Vagina (tissue), 2 donors: ENCODE measurements at regions not wholly inside any gene's neighbourhood (a gene's known extent, or its start where the extent isn't known, plus 50 kb on each side); places are given as distances from the start of the nearest gene placed in this dataset.

ENCODE experiments used
- DNase-seq, 2 donors: peaks; one replicate each; pipeline ENCODE4 v3.0.0-alpha.2; 2017; ENCODE audit errors: extremely low spot score in 2 of 2
- H3K27ac ChIP-seq: fragments of 200-600 bp; sonication (generic); one replicate; pipeline ENCODE4 v1.5.1; 2019
- H3K27me3 ChIP-seq: fragments of 200-600 bp; sonication (generic); one replicate; pipeline ENCODE4 v1.5.1; 2019
- H3K36me3 ChIP-seq, 2 donors: fragments of 200-600 bp; sonication (generic); one replicate each; pipeline ENCODE4 v1.5.1; 2017 to 2019
- H3K4me1 ChIP-seq: fragments of 200-600 bp; sonication (generic); one replicate; pipeline ENCODE4 v1.5.1; 2019
- H3K4me3 ChIP-seq, 2 donors: fragments of 200-600 bp; sonication (generic); 1 replicate in 1 of 2; 2 replicates in 1 of 2; pipeline ENCODE4 v1.5.1; 2016 to 2019
- H3K9me3 ChIP-seq: fragments of 200-600 bp; sonication (generic); one replicate; pipeline ENCODE4 v1.5.1; 2019
- POLR2A ChIP-seq, 2 donors: fragments of 450-650 bp; IDR thresholded peaks; one replicate each; pipeline ENCODE4 v1.6.1; 2017; ENCODE audit warnings: antibody characterized with exemption in 2 of 2, mild to moderate bottlenecking in 2 of 2, moderate library complexity in 2 of 2
- POLR2AphosphoS5 ChIP-seq, 2 donors: sonication (generic); formaldehyde crosslinking; IDR thresholded peaks; one replicate each; pipeline ENCODE4 v1.9.0; 2017; ENCODE audit warnings: antibody characterized with exemption in 2 of 2, mild to moderate bottlenecking in 2 of 2, low read depth in 1 of 2; ENCODE audit not compliant: insufficient read depth in 1 of 2
- intact Hi-C: fragments of 100-400 bp; cut with DNase I; formaldehyde crosslinking; loops from one replicate; pipeline ENCODE4 v1.15.1; 2023
- TF ChIP-seq, protein P1 (sequence below), 3 experiments: fragments of 450-650 bp in 2 of 3; fragments of 200-600 bp in 1 of 3; sonication (generic) in 1 of 3; IDR thresholded peaks; one replicate each; pipeline ENCODE4 v1.5.1; 2017 to 2019; ENCODE audit warnings: antibody characterized with exemption in 3 of 3, mild to moderate bottlenecking in 2 of 3, moderate library complexity in 2 of 3

DNA sequence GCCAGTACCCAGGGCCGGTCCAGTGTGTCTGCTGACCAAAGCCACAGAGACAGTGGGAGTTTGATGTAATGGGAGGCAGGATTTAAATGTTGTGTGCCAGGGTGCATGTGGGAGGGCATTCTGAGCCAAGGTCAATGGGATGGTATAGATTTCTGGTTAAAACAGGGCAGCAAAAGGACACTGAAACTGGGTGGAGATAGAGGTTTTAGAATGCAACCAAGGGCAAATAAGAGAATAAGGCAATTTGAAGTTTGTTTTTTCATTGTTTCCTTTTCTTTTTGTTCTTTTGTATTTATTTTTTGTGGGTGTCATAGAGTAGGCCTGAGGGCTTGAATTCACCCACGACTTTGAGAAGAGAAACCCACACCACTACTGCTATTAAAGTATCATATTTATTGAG is 65.5 kb upstream of the CLINT1 start:
- no peak for DNase-seq
- intact Hi-C loops: no loop called here
- no peak overlapping the region for H3K27ac ChIP-seq
- TF ChIP-seq POLR2AphosphoS5 (IDR thresholded peaks at IDR 0.05; ENCODE audit: insufficient read depth in 1 of 2, low read depth in 1 of 2): no peak
- H3K9me3 ChIP-seq: no peaks in the 10 kb centered on the region
- H3K4me1 ChIP-seq: peaks cover 17% of the 10 kb centered on the region
- H3K36me3 ChIP-seq: no peaks in the 10 kb centered on the region
- H3K4me3 ChIP-seq: no peak overlapping the region
- H3K27me3 ChIP-seq: no peaks in the 10 kb centered on the region

DNA sequence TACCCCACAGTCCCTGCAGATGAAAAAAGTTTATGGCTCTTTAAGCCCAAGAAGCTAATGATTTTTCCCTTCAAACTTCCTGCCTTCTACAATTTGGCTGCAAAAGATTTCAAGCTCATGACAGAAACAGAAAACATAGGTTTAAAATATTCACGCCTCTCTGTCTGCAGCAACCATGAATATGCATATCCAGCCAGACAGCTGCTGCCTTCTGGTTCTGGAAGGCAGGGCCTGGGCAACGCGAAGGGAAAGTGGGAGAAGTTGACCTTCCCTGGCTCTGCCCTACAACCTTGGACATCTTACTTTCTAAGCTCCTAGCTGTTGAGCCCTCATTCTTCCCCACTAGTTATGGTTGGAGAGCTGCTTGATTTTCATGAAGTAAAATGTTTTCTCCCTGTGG is 64.8 kb upstream of the CLINT1 start:
- no peaks in the 10 kb centered on the region for H3K9me3 ChIP-seq
- no peak overlapping the region for H3K4me3 ChIP-seq
- intact Hi-C loops: no loop called here
- no peak overlapping the region for H3K27ac ChIP-seq
- TF ChIP-seq POLR2A (IDR thresholded peaks at IDR 0.05) (no peak), POLR2AphosphoS5 (IDR thresholded peaks at IDR 0.05; ENCODE audit: insufficient read depth in 1 of 2, low read depth in 1 of 2) (no peak)
- TF ChIP-seq, protein P1, sequence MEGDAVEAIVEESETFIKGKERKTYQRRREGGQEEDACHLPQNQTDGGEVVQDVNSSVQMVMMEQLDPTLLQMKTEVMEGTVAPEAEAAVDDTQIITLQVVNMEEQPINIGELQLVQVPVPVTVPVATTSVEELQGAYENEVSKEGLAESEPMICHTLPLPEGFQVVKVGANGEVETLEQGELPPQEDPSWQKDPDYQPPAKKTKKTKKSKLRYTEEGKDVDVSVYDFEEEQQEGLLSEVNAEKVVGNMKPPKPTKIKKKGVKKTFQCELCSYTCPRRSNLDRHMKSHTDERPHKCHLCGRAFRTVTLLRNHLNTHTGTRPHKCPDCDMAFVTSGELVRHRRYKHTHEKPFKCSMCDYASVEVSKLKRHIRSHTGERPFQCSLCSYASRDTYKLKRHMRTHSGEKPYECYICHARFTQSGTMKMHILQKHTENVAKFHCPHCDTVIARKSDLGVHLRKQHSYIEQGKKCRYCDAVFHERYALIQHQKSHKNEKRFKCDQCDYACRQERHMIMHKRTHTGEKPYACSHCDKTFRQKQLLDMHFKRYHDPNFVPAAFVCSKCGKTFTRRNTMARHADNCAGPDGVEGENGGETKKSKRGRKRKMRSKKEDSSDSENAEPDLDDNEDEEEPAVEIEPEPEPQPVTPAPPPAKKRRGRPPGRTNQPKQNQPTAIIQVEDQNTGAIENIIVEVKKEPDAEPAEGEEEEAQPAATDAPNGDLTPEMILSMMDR (IDR thresholded peaks at IDR 0.05): no peak
- peaks cover 24% of the 10 kb centered on the region for H3K4me1 ChIP-seq
- no peak for DNase-seq
- H3K27me3 ChIP-seq: no peaks in the 10 kb centered on the region
- H3K36me3 ChIP-seq: no peaks in the 10 kb centered on the region

DNA sequence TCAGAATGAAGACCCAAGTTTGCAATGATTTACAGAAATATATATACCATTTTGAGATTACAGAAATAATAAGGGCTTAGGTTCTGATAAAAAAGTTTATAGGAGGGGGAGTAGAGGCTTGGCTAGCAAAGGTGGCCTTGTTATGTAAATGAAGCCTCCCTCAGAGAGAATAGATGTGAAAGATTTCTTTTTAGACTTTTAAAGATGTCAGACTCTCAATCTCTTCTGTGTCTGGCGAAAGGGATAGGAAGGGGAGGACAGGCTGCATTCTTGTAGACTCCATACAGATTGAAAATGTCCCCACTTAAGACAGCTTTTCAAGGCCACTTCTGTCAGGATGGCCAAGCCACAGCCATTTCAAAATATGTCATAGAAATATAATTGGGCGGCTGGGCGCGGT is 63.1 kb upstream of the CLINT1 start:
- Histone ChIP-seq H3K36me3 (no peaks in the 10 kb centered on the region), H3K4me3 (no peak overlapping the region), H3K27me3 (no peaks in the 10 kb centered on the region), H3K4me1 (peaks cover 42% of the 10 kb centered on the region), H3K9me3 (no peaks in the 10 kb centered on the region), H3K27ac (no peak overlapping the region)
- DNase-seq: no peak
- intact Hi-C loops: no loop called here
- TF ChIP-seq, protein P1 (IDR thresholded peaks at IDR 0.05): no peak
- TF ChIP-seq POLR2A (IDR thresholded peaks at IDR 0.05): no peak
- TF ChIP-seq POLR2AphosphoS5 (IDR thresholded peaks at IDR 0.05; ENCODE audit: insufficient read depth in 1 of 2, low read depth in 1 of 2): no peak

DNA sequence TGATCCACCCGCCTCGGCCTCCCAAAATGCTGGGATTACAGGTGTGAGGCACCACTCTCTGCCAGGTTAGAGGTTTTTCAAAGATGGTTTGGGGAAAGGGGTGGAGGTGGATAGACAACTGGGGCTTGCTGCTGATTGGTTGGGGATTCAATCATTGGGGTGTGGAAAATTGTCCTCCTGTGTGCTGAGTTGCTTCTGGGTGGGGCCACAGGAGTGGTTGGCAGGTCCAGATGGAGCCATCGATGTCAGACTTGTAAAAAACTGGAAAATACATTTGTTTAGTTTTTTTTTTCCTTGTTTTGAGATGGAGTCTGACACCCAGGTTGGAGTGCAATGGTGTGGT is 61.9 kb upstream of the CLINT1 start:
- H3K27ac ChIP-seq: no peak overlapping the region
- TF ChIP-seq POLR2A (IDR thresholded peaks at IDR 0.05) (no peak), POLR2AphosphoS5 (IDR thresholded peaks at IDR 0.05; ENCODE audit: insufficient read depth in 1 of 2, low read depth in 1 of 2) (no peak)
- TF ChIP-seq, protein P1 (IDR thresholded peaks at IDR 0.05): no peak
- peaks cover 47% of the 10 kb centered on the region for H3K4me1 ChIP-seq
- no peaks in the 10 kb centered on the region for H3K36me3 ChIP-seq
- intact Hi-C loops: no loop called here
- H3K27me3 ChIP-seq: no peaks in the 10 kb centered on the region
- no peaks in the 10 kb centered on the region for H3K9me3 ChIP-seq
- no peak overlapping the region for H3K4me3 ChIP-seq
- DNase-seq: no peak

DNA sequence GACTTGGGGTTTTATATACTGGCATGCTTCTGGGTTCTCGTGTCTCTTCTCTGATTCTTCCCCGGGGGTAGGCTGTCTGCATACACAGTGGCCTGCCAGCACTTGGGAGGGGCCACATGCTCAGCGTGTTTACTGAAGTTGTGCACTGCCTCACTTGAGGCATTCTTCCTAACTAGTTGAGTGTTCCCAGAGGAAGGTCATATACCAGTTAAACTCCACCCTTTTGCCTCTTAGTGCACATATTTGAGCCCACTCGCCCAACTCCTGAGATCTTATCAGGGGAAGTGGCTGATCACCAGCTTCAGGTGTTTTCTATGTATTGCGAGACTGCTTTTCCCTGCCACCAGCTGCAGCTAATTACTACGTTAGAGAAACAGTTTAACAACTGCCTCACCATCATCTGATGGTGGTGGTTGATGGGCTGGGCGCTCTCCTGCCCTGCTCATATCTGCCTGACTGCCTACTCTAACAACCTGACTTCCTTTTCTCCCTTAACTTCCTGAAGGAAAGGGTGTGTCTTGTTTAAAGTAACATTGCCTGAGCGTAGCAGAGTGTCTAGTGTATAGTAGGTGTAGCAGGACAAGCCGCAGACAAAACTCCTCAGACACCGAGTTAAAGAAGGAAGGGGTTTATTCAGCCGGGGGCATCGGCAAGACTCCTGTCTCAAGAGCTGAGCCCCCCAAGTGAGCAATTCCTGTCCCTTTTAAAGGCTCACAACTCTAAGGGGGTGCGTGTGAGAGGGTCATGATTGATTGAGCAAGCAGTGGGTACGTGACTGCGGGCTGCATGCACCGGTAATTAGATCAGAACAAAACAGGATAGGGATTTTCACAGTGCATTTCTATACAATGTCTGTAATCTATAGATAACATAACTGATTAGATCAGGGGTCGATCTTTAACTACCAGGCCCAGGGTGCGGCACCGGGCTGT is 60.1 kb upstream of the CLINT1 start:
- TF ChIP-seq, protein P1 (IDR thresholded peaks at IDR 0.05): no peak
- TF ChIP-seq POLR2A (IDR thresholded peaks at IDR 0.05) (no peak), POLR2AphosphoS5 (IDR thresholded peaks at IDR 0.05; ENCODE audit: insufficient read depth in 1 of 2, low read depth in 1 of 2) (peak in 1 of 2 donors; percentile 24)
- intact Hi-C loops: no loop called here
- no peak for DNase-seq
- H3K36me3 ChIP-seq: no peaks in the 10 kb centered on the region
- H3K27ac ChIP-seq: peak overlapping the region; percentile 31
- H3K4me1 ChIP-seq: peaks cover 57% of the 10 kb centered on the region
- H3K4me3 ChIP-seq: peak overlapping the region in 1 of 2 donors; percentile 9
- H3K27me3 ChIP-seq: no peaks in the 10 kb centered on the region
- H3K9me3 ChIP-seq: no peaks in the 10 kb centered on the region
